ENCODE measurements at regions not wholly inside any gene's neighbourhood (a gene's known extent, or its start where the extent isn't known, plus 50 kb on each side); places are given as distances from the start of the nearest gene placed in this dataset.

GRCh38 chr7:145520284-145520683 lies 596.3 kb upstream of the CNTNAP2 start:
- H3K4me3 Mint-ChIP-seq (ENCODE audit: unreplicated experiment): no peak overlapping the region
- H3K36me3 Mint-ChIP-seq (ENCODE audit: unreplicated experiment): no peaks in the 10 kb centered on the region
- no peak overlapping the region for H3K27ac Mint-ChIP-seq (ENCODE audit: unreplicated experiment)
- peaks cover 2% of the 10 kb centered on the region for H3K27me3 Mint-ChIP-seq (ENCODE audit: unreplicated experiment)
- TF ChIP-seq, protein P1, sequence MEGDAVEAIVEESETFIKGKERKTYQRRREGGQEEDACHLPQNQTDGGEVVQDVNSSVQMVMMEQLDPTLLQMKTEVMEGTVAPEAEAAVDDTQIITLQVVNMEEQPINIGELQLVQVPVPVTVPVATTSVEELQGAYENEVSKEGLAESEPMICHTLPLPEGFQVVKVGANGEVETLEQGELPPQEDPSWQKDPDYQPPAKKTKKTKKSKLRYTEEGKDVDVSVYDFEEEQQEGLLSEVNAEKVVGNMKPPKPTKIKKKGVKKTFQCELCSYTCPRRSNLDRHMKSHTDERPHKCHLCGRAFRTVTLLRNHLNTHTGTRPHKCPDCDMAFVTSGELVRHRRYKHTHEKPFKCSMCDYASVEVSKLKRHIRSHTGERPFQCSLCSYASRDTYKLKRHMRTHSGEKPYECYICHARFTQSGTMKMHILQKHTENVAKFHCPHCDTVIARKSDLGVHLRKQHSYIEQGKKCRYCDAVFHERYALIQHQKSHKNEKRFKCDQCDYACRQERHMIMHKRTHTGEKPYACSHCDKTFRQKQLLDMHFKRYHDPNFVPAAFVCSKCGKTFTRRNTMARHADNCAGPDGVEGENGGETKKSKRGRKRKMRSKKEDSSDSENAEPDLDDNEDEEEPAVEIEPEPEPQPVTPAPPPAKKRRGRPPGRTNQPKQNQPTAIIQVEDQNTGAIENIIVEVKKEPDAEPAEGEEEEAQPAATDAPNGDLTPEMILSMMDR (IDR thresholded peaks at IDR 0.05): no peak
- H3K9me3 Mint-ChIP-seq (ENCODE audit: unreplicated experiment): peaks cover 11% of the 10 kb centered on the region
- H3K4me1 Mint-ChIP-seq (ENCODE audit: unreplicated experiment): no peaks in the 10 kb centered on the region
- DNase-seq (ENCODE audit: extremely low spot score, unreplicated experiment): no peak

DNA sequence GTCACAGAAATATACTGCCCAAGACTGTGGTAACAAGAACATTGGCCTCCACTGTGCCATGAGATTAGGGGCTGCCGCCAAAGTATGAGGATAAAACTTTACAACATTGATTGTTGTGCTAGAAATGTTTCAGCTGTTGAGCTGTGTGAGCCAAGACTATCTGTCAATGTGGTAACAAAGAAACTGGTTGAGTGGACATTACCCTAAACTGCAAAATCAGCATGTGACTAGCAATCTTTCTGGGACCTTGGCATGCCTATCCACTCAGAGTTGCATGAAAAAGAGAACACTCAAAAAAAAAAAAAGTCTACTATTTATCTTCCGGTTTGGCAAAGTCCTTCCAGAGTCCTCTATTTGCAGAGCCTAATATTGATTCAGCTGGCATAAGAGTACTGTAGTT lies 605.6 kb upstream of the CNTNAP2 start:
- H3K27ac Mint-ChIP-seq (ENCODE audit: unreplicated experiment): no peak overlapping the region
- H3K36me3 Mint-ChIP-seq (ENCODE audit: unreplicated experiment): no peaks in the 10 kb centered on the region
- TF ChIP-seq, protein P1 (IDR thresholded peaks at IDR 0.05): no peak
- DNase-seq (ENCODE audit: extremely low spot score, unreplicated experiment): no peak
- H3K27me3 Mint-ChIP-seq (ENCODE audit: unreplicated experiment): no peaks in the 10 kb centered on the region
- no peak overlapping the region for H3K4me3 Mint-ChIP-seq (ENCODE audit: unreplicated experiment)
- H3K9me3 Mint-ChIP-seq (ENCODE audit: unreplicated experiment): peaks cover 31% of the 10 kb centered on the region
- no peaks in the 10 kb centered on the region for H3K4me1 Mint-ChIP-seq (ENCODE audit: unreplicated experiment)

GRCh38 chr7:145497911-145498525 lies 618.6 kb upstream of the CNTNAP2 start:
- no peak overlapping the region for H3K27ac Mint-ChIP-seq (ENCODE audit: unreplicated experiment)
- H3K4me1 Mint-ChIP-seq (ENCODE audit: unreplicated experiment): no peaks in the 10 kb centered on the region
- H3K9me3 Mint-ChIP-seq (ENCODE audit: unreplicated experiment): peaks cover 20% of the 10 kb centered on the region
- H3K27me3 Mint-ChIP-seq (ENCODE audit: unreplicated experiment): no peaks in the 10 kb centered on the region
- DNase-seq (ENCODE audit: extremely low spot score, unreplicated experiment): no peak
- no peaks in the 10 kb centered on the region for H3K36me3 Mint-ChIP-seq (ENCODE audit: unreplicated experiment)
- TF ChIP-seq, protein P1 (IDR thresholded peaks at IDR 0.05): no peak
- no peak overlapping the region for H3K4me3 Mint-ChIP-seq (ENCODE audit: unreplicated experiment)

DNA sequence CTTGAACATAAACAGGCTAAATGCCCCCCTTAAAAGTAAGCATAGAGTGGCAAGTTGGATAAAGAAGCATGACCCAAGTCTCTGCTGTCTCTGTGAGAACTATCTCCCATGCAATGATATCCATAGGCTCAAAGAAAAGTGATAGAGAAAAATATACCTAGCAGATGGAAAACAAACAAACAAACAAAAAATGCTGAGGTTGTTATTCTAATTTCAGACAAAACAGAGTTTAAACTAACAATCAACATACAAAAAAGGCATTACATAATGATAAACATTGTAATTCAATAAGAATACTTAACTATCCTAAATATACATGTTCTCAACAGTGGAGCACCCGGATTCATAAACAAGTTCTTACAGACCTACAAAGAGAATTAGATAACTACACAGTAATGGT lies 626.2 kb upstream of the CNTNAP2 start:
- Mint-ChIP-seq H3K36me3 (ENCODE audit: unreplicated experiment) (no peaks in the 10 kb centered on the region), H3K27ac (ENCODE audit: unreplicated experiment) (no peak overlapping the region), H3K9me3 (ENCODE audit: unreplicated experiment) (peaks cover 54% of the 10 kb centered on the region), H3K27me3 (ENCODE audit: unreplicated experiment) (no peaks in the 10 kb centered on the region), H3K4me1 (ENCODE audit: unreplicated experiment) (no peaks in the 10 kb centered on the region), H3K4me3 (ENCODE audit: unreplicated experiment) (no peak overlapping the region)
- DNase-seq (ENCODE audit: extremely low spot score, unreplicated experiment): no peak
- TF ChIP-seq, protein P1 (IDR thresholded peaks at IDR 0.05): no peak

- no peak for DNase-seq (ENCODE audit: extremely low spot score, unreplicated experiment)
- no peak overlapping the region for H3K4me3 Mint-ChIP-seq (ENCODE audit: unreplicated experiment)
- TF ChIP-seq, protein P1 (IDR thresholded peaks at IDR 0.05): no peak
- peaks cover 53% of the 10 kb centered on the region for H3K9me3 Mint-ChIP-seq (ENCODE audit: unreplicated experiment)
- H3K27ac Mint-ChIP-seq (ENCODE audit: unreplicated experiment): no peak overlapping the region
- H3K4me1 Mint-ChIP-seq (ENCODE audit: unreplicated experiment): no peaks in the 10 kb centered on the region
- H3K27me3 Mint-ChIP-seq (ENCODE audit: unreplicated experiment): no peaks in the 10 kb centered on the region
- H3K36me3 Mint-ChIP-seq (ENCODE audit: unreplicated experiment): no peaks in the 10 kb centered on the region
Observed at GRCh38 chr7:145489609-145490008, 627.0 kb upstream of the CNTNAP2 start.

Data from osteocyte (in vitro differentiated cells).